ENCODE measurements at regions not wholly inside any gene's neighbourhood (a gene's known extent, or its start where the extent isn't known, plus 50 kb on each side); places are given as distances from the start of the nearest gene placed in this dataset.

- TF ChIP-seq POLR2A (IDR thresholded peaks at IDR 0.05), result no peak
- no peak for TF ChIP-seq CTCF (IDR thresholded peaks at IDR 0.05)
These were observed 1633.5 kb downstream of the SUCLG1 start for GRCh38 chr2:82825410-82826090.

All from ovary (tissue), 3 donors.